ENCODE measurements at regions not wholly inside any gene's neighbourhood (a gene's known extent, or its start where the extent isn't known, plus 50 kb on each side); places are given as distances from the start of the nearest gene placed in this dataset.

DNA sequence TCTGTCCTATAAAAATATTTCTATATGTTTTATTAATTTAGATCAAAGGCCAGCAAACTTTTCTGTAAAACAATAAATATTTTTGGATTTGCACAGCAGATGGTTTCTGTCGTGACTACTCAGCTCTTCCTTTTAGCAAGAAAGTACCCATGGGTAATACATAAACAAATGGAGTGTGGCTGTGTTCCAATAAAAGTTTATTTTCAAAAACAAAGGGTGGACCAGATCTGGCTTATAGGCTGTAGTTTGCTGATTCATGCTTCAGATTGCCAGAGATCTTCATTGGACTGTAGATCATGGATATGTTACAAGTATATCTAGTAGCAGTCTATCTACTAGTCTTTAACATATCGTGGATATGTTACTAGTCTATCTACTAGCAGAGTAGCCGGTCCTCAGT is 590.5 kb downstream of the CSNK1G3 start:
- POLR2A ChIA-PET: no interaction called here
- Histone ChIP-seq H3K36me3 (ENCODE audit: control insufficient read depth in 2 of 2, insufficient read depth in 1 of 2, low read length in 2 of 2) (no peaks in the 10 kb centered on the region), H3K27ac (ENCODE audit: extremely low read depth, low read depth, low read length) (no peak overlapping the region), H3K4me1 (ENCODE audit: control insufficient read depth, insufficient read depth, low read length) (no peaks in the 10 kb centered on the region), H3K4me3 (ENCODE audit: low read depth, low read length) (no peak overlapping the region), H3K9me3 (ENCODE audit: control insufficient read depth, insufficient read depth, low read depth, low read length) (no peaks in the 10 kb centered on the region)
- TF ChIP-seq PRDM6 (tag by site-specific recombination; IDR thresholded peaks at IDR 0.05) (no peak), KLF9 (tag by site-specific recombination; IDR thresholded peaks at IDR 0.05; ENCODE audit: low read depth) (no peak), ZBTB7A (tag by site-specific recombination; IDR thresholded peaks at IDR 0.05; ENCODE audit: low read depth) (no peak), ZNF350 (tag by site-specific recombination; IDR thresholded peaks at IDR 0.05) (no peak), ZSCAN16 (tag by site-specific recombination; IDR thresholded peaks at IDR 0.05) (no peak), ZNF501 (tag by site-specific recombination; IDR thresholded peaks at IDR 0.05) (no peak), ZNF211 (tag by site-specific recombination; IDR thresholded peaks at IDR 0.05; ENCODE audit: low read depth) (no peak), MEIS1 (CRISPR knock-in tag; IDR thresholded peaks at IDR 0.05; ENCODE audit: borderline replicate concordance) (no peak)
- TF ChIP-seq, protein P1, sequence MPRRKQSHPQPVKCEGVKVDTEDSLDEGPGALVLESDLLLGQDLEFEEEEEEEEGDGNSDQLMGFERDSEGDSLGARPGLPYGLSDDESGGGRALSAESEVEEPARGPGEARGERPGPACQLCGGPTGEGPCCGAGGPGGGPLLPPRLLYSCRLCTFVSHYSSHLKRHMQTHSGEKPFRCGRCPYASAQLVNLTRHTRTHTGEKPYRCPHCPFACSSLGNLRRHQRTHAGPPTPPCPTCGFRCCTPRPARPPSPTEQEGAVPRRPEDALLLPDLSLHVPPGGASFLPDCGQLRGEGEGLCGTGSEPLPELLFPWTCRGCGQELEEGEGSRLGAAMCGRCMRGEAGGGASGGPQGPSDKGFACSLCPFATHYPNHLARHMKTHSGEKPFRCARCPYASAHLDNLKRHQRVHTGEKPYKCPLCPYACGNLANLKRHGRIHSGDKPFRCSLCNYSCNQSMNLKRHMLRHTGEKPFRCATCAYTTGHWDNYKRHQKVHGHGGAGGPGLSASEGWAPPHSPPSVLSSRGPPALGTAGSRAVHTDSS (tag by site-specific recombination; IDR thresholded peaks at IDR 0.05): no peak
- CTCF ChIA-PET: no interaction called here

DNA sequence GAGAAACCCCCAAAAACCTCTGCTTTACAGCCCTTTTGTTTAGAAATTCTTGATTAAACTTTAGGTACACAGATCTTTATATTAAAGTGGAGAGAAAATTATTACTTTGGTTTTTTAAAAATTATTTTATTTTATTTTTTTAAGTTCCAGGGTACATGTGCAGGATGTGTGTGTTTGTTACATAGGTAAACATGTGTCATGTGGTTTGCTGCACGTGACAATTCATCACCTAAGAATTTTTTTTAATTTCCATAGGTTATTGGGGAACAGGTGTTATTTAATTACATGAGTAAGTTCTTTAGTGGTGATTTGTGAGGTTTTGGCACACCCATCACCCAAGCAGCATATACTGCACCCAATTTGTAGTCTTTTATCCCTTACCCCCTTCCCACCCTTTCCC is 581.7 kb downstream of the CSNK1G3 start:
- CTCF ChIA-PET: no interaction called here

GRCh38 chr5:124090115-124090514 is 578.1 kb downstream of the CSNK1G3 start:
- CTCF ChIA-PET: no interaction called here
- H3K4me3 ChIP-seq (ENCODE audit: low read depth, low read length): no peak overlapping the region
- no peaks in the 10 kb centered on the region for H3K36me3 ChIP-seq (ENCODE audit: control insufficient read depth in 2 of 2, insufficient read depth in 1 of 2, low read length in 2 of 2)
- POLR2A ChIA-PET: no interaction called here
- H3K4me1 ChIP-seq (ENCODE audit: control insufficient read depth, insufficient read depth, low read length): peaks cover 14% of the 10 kb centered on the region
- no peaks in the 10 kb centered on the region for H3K9me3 ChIP-seq (ENCODE audit: control insufficient read depth, insufficient read depth, low read depth, low read length)
- H3K27ac ChIP-seq (ENCODE audit: extremely low read depth, low read depth, low read length): no peak overlapping the region
- TF ChIP-seq ZBTB10 (tag by site-specific recombination; IDR thresholded peaks at IDR 0.05) (no peak), ZNF391 (tag by site-specific recombination; IDR thresholded peaks at IDR 0.05; ENCODE audit: borderline replicate concordance, low read depth) (no peak), ZNF510 (tag by site-specific recombination; IDR thresholded peaks at IDR 0.05; ENCODE audit: insufficient replicate concordance) (no peak), FEZF1 (tag by site-specific recombination; IDR thresholded peaks at IDR 0.05) (no peak), SETDB1 (IDR thresholded peaks at IDR 0.05; ENCODE audit: insufficient read length, low read length) (no peak), ZNF214 (tag by site-specific recombination; IDR thresholded peaks at IDR 0.05; ENCODE audit: borderline replicate concordance) (no peak), ZNF223 (tag by site-specific recombination; IDR thresholded peaks at IDR 0.05) (no peak), ZNF639 (tag by site-specific recombination; IDR thresholded peaks at IDR 0.05) (no peak), ZBTB8A (tag by site-specific recombination; IDR thresholded peaks at IDR 0.05) (no peak)

More for the DNA sequence above, 581.7 kb downstream of the CSNK1G3 start:
- H3K4me3 ChIP-seq (ENCODE audit: low read depth, low read length): no peak overlapping the region
- no peak overlapping the region for H3K27ac ChIP-seq (ENCODE audit: extremely low read depth, low read depth, low read length)
- no peak for TF ChIP-seq YY1 (tag by site-specific recombination; IDR thresholded peaks at IDR 0.05)
- TF ChIP-seq ZNF404 (tag by site-specific recombination; IDR thresholded peaks at IDR 0.05): no peak
- no peak for TF ChIP-seq KLF16 (tag by site-specific recombination; IDR thresholded peaks at IDR 0.05)
- TF ChIP-seq ZFP3 (tag by site-specific recombination; IDR thresholded peaks at IDR 0.05; ENCODE audit: low read depth): no peak
- no peak for TF ChIP-seq ZNF596 (tag by site-specific recombination; IDR thresholded peaks at IDR 0.05)
- TF ChIP-seq ZNF362 (tag by site-specific recombination; IDR thresholded peaks at IDR 0.05): no peak
- no peak for TF ChIP-seq KLF7 (tag by site-specific recombination; IDR thresholded peaks at IDR 0.05; ENCODE audit: borderline replicate concordance)
- TF ChIP-seq ZNF580 (tag by site-specific recombination; IDR thresholded peaks at IDR 0.05): no peak
- no peak for TF ChIP-seq ZNF341 (tag by site-specific recombination; IDR thresholded peaks at IDR 0.05; ENCODE audit: low read depth)
- no peak for TF ChIP-seq ZNF571 (tag by site-specific recombination; IDR thresholded peaks at IDR 0.05)
- POLR2A ChIA-PET: no interaction called here
- H3K36me3 ChIP-seq (ENCODE audit: control insufficient read depth in 2 of 2, insufficient read depth in 1 of 2, low read length in 2 of 2): no peaks in the 10 kb centered on the region
- peaks cover 10% of the 10 kb centered on the region for H3K4me1 ChIP-seq (ENCODE audit: control insufficient read depth, insufficient read depth, low read length)
- no peaks in the 10 kb centered on the region for H3K9me3 ChIP-seq (ENCODE audit: control insufficient read depth, insufficient read depth, low read depth, low read length)

Data from HEK293 (cell line).